AG04449 (cell line): ENCODE measurements at regions not wholly inside any gene's neighbourhood (a gene's known extent, or its start where the extent isn't known, plus 50 kb on each side); places are given as distances from the start of the nearest gene placed in this dataset.

Experiments
- CTCF ChIA-PET: fragments of 350-600 bp; formaldehyde crosslinking; extraction: SDS; loops from one replicate; lab custom pipeline; 2021; ENCODE audit warnings: antibody characterized with exemption; lab: Yijun Ruan, JAX
- POLR2A ChIA-PET: fragments of 400-600, 350-600 bp; formaldehyde crosslinking; extraction: SDS; loops from one replicate; lab custom pipeline; 2020; ENCODE audit warnings: antibody characterized with exemption, inconsistent platforms; lab: Yijun Ruan, JAX
- DNase-seq: peaks from one replicate; pipeline ENCODE4 v3.0.0-alpha.2; 2010; ENCODE audit warnings: low read depth, low spot score
- H3K4me3 ChIP-seq: 2 replicates; pipeline ENCODE4 v1.5.1; 2011; ENCODE audit warnings: low read depth, mild to moderate bottlenecking, control low read depth, low read length
- TF ChIP-seq, protein P1 (sequence below): IDR thresholded peaks from one replicate; pipeline ENCODE4 v1.5.1; 2011; ENCODE audit warnings: mild to moderate bottlenecking, moderate library complexity, low read length, control low read depth, inconsistent platforms; ENCODE audit not compliant: insufficient read depth; ENCODE audit errors: missing control alignments

DNA sequence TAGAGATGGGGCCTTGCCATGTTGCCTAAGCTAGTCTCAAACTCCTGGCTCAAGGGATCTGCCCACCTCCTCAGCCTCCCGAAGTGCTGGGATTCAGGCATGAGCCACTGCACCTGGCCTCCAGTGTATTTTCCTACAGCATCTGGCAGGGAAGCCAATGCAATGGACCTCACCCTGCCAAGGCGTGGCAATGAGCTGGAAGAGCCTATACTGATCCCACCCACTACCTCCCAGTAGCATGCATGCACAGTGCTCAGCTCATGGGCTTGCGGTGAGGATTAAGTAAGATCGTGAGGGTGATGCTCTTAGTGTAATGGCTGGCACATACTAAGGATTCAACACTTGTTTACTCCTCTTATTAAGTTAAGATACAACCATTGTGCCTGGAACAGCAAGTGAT is 69.7 kb downstream of the PHLDA1 start:
- CTCF ChIA-PET, result interaction anchor here (1.4 kb wide), 1 partner anchor 11 kb away, joined by 3 read pairs; no protein-coding TSS in a partner anchor
- POLR2A ChIA-PET, result no interaction called here

DNA sequence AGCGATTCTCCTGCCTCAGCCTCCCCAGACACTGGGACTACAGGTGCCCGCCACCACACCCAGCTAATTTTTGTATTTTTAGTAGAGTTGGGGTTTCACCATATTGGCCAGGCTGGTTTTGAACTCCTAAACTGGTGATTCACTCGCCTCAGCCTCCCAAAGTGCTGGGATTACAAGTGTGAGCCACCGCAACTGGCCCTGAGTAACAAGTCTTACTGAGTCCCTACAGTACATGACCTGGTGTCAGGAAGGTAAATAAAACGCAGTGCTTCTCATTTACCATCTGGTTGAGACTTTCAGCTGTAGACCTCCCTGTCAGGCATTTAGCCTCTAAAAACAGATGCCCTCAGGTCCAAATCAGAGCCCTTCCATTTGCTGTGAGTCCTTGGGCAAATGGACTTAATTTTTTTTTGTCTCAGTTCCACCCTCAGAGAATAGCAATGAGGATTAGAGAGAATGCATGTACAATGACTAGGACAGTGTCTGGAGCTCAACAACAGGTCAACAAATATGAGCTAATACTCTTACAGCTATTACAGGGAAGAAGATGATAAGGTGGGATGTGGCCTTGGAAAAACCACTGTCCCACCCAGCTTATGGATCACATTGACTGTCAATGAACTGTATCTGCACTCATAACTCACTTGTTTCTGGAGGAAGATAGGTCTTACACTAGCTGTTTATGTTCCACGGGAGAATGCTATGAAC is 70.5 kb downstream of the PHLDA1 start:
- CTCF ChIA-PET, result interaction anchor here (0.7 to 1.4 kb wide), 2 partner anchors 12 to 124 kb away, joined by 3 read pairs; no protein-coding TSS in a partner anchor
- TF ChIP-seq, protein P1, sequence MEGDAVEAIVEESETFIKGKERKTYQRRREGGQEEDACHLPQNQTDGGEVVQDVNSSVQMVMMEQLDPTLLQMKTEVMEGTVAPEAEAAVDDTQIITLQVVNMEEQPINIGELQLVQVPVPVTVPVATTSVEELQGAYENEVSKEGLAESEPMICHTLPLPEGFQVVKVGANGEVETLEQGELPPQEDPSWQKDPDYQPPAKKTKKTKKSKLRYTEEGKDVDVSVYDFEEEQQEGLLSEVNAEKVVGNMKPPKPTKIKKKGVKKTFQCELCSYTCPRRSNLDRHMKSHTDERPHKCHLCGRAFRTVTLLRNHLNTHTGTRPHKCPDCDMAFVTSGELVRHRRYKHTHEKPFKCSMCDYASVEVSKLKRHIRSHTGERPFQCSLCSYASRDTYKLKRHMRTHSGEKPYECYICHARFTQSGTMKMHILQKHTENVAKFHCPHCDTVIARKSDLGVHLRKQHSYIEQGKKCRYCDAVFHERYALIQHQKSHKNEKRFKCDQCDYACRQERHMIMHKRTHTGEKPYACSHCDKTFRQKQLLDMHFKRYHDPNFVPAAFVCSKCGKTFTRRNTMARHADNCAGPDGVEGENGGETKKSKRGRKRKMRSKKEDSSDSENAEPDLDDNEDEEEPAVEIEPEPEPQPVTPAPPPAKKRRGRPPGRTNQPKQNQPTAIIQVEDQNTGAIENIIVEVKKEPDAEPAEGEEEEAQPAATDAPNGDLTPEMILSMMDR, result no peak
- no peak for DNase-seq
- no peak overlapping the region for H3K4me3 ChIP-seq
- POLR2A ChIA-PET, result no interaction called here

More for the DNA sequence above, 69.7 kb downstream of the PHLDA1 start:
- H3K4me3 ChIP-seq, result no peak overlapping the region
- TF ChIP-seq, protein P1, result no peak
- DNase-seq, result no peak

DNA sequence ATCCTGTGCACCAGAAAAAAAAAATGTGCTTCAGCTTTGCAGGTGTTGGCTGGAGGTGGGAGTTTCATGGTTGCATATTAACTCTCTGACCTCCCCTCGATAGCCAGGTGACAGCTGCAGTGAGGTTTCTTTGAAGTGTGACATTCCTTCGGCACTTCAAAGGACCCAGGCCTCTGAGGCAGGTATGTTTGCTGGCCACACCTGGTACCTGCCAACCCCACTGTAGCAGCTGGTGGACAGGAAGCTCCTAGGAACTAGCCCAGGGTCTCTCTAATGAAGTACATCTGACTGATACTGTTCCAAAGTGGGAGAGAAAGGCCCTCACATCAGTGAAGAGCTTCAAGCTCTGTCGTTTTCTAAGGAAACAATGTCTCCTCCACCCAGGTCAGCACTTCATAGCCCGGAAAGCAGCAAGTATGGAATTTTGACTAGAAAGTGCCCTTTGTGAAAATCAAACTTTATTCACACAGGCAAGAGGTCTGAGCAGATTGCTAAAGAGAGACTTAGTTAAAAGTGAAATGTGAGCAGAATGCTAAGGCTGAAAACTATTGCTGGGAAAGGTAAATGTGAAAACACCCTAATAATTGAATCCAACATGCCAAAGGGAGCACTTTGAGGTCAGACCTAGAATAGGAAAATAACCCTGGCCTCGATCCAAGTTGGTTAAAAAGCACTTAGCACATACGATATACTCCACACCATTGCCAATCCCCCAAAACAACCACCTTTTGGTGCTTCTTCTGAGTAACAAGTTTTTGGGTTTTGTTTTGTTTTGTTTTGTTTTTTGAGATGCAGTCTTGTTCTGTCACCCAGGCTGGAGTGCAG is 71.3 kb downstream of the PHLDA1 start:
- no peak for DNase-seq
- ChIA-PET CTCF (interaction anchor here (0.7 to 1.4 kb wide), 2 partner anchors 13 to 124 kb away, joined by 3 read pairs; no protein-coding TSS in a partner anchor), POLR2A (no interaction called here)
- TF ChIP-seq, protein P1, result no peak
- no peak overlapping the region for H3K4me3 ChIP-seq

GRCh38 chr12:75959506-75959905 is 72.1 kb downstream of the PHLDA1 start:
- no peak overlapping the region for H3K4me3 ChIP-seq
- no peak for DNase-seq
- ChIA-PET CTCF (interaction anchor here (1.8 kb wide), 1 partner anchor 9 kb away, joined by 5 read pairs; no protein-coding TSS in a partner anchor), POLR2A (interaction anchor here (1.5 kb wide), 1 partner anchor 72 kb away, joined by 3 read pairs; the partner anchor contains the start of gene PHLDA1)
- TF ChIP-seq, protein P1, result no peak

DNA sequence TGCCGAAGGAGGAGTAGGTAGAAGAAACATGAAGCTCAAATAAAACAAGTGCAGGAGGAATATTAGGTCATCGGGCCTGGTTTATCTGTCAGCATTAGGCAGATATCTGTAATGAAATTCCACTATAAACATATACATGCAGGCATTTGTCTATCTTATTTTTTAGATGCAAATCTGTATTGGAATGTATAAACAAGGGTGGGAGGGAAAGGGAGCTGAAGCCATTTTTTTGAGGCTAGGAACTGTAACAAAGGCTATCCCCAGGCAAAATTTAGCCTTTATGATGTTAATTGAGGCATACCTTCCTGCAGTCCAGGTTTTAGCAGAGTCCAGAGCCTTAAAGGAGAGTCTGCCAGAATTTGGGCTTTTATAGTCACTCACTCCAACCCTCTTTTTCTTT is 72.5 kb downstream of the PHLDA1 start:
- TF ChIP-seq, protein P1, result no peak
- ChIA-PET CTCF (interaction anchor here (1.8 kb wide), 1 partner anchor 9 kb away, joined by 5 read pairs; no protein-coding TSS in a partner anchor), POLR2A (interaction anchor here (1.5 kb wide), 1 partner anchor 72 kb away, joined by 3 read pairs; the partner anchor contains the start of gene PHLDA1)
- H3K4me3 ChIP-seq, result no peak overlapping the region
- no peak for DNase-seq
